ENCODE measurements at regions not wholly inside any gene's neighbourhood (a gene's known extent, or its start where the extent isn't known, plus 50 kb on each side); places are given as distances from the start of the nearest gene placed in this dataset.
A peak's percentile ranks its signal among the peaks of the same experiment; 100 is the strongest.

DNA sequence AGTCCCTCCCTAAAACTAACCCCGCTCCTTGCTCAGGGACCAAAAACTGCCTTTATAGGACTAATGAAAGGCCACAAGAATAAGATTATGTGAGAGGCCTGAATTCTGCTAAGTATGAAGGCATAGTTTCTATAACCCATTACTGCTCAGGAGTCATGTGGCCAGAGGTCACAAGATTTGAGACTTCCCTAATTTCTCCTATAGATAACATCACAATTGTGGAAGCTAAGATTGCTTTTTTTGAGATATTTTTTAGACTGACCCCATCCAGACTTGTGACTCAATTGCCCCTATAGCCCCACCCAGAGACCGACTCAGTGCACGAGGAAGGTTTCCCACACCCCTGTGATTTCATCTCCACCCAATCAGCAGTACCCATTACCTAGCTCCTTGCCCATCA lies 504.1 kb upstream of the GOT2 start:
- DNase-seq (ENCODE audit: low read depth): no peak

DNA sequence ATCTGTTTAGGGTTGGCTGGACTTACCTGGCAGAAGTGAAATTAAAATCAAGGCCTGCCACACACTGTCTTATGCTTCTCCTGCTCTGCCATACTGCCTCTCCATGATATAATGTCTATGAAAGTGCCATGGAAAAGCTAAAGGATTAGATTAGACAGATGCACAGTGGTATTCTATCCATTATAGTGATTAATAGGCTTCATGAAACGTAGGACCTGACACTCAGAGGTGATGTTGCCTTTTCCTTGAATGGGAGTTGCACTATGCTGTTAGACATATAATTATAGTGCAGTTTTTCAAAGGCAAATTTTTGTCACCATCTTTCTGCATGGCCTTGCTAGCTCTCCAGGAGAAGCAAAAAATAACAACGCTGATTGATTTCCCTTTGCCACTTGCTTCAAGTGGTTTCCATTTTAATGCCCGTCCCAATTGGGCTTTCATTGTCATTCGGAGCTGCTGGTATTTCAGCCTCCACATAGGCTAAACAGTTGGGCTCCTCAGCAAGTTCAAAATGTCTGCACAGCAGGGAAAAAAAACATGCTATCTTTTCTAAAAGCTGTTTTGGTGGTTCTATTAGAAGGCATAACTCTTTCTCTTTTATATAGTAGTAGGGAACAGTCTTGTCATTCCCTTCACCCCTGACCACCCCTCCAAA lies 502.8 kb upstream of the GOT2 start:
- DNase-seq (ENCODE audit: low read depth): no peak

DNA sequence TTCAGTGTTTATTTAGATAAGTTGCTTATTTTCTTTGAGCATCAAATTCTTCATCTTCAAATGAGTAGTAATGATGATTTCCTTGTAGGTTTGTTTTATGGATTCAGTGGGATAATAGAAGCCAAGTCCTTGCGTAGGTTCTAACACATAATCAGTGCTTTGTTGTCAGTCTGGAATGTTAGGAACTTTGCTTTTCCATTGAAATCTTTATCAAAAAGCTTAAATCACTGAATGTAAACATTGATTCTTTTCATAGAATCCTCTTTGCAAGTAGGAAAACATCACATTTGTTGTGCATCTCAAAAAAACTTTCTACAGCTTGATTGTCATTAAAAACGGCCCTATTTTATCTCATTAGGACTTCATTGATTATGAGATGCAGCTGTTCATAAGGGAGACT lies 490.3 kb upstream of the GOT2 start:
- DNase-seq (ENCODE audit: low read depth): no peak

DNA sequence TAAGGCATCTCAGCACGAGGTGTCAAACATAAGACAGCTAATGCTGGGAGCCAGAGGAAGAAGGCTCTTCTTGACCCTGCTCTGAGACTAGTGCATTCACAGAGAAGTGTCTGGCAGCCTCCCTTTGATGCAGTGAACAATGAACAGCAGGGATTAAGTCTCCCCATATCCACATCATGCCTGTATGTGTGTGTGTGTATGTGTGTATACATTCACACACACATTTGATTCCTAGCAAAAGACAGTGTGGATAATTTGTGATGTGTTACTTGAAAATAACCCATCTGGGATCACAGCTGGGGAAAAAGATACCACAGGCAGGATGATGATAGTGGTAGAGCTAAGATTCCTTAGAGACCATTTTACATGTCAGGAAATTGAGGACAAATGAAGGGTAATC lies 485.9 kb upstream of the GOT2 start:
- no peak for DNase-seq (ENCODE audit: low read depth)

DNA sequence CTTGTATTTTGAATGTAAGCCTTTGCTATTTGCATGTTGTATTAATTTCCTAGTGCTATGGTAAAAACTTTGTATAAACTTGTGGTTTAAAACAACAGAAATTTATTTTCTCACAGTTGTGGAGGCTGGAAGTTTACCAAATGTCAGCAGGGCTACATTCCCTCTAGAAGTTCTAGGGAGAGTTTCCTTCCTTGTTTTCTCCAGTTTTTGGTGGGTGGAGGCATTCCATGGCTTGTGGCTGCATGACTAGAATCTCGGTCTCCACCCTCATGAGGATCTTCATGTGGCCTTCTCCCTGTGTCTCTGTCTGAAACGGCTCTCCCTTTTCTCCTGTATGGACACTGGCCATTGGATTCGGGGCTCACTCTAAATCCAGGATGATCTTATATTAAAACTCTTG lies 482.2 kb upstream of the GOT2 start:
- peak; percentile 8 for DNase-seq (ENCODE audit: low read depth)

DNA sequence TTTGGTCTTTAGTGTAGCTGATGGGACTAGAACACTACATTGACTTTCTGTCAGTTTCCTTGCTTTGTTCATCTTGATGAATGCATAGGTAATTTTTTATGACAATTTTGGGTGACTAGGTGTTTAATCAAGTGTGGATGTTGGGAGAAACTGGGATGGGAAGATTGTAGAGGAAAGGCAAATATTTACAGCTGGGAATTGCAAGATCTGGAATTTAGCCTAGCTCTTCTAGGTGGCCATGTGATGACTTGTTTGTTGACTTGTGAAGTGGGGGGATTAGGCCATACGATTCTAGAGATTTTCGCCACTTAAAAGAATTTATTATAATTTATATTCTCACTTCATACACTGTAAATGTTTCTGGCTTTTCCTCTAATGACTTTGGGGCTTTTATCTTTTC lies 480.3 kb upstream of the GOT2 start:
- no peak for DNase-seq (ENCODE audit: low read depth)

DNA sequence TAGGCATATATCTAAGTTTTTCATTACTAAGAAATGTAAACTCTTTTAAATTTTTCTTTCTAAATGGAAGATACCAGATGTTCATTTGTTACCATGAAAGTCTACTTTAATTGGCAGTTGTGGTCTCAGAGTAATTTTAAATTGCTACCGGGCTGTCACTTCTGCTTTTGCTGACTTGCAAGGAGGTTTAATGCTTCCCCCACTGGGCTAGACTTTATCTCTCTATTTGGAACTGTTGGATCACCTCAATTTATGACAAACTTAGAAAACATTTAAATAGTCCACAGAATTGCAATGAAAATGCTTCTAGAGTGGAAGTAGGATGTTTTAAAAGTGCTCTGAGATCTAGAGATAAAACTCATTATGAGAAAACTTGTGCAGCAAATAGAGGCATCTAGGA lies 479.8 kb upstream of the GOT2 start:
- peak; percentile 67 for DNase-seq (ENCODE audit: low read depth)

DNA sequence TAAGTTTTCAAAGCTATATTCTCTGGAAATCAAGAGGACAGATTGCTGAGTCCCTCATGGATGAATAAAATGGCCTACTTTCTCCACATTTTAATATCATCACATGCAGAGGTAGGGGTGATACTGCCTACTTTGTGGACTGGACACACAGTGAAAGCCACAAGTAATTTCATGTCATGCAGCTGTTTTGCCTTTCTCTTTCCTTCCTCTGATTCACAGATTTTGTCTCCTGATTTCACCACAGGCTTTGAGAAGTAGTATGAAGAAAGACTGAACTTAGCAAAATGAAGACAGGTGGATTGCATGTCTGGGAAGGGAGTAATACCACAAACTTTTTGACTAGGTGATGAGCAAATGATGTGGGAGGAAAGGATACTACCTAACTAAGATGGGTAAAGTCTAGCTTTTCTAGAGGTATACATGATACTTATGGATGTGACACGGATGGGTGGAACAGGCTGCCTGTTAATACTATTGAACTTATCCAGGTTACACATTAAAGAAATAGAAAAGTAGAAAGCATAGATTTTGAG lies 478.4 kb upstream of the GOT2 start:
- peak; percentile 18 for DNase-seq (ENCODE audit: low read depth)

DNA sequence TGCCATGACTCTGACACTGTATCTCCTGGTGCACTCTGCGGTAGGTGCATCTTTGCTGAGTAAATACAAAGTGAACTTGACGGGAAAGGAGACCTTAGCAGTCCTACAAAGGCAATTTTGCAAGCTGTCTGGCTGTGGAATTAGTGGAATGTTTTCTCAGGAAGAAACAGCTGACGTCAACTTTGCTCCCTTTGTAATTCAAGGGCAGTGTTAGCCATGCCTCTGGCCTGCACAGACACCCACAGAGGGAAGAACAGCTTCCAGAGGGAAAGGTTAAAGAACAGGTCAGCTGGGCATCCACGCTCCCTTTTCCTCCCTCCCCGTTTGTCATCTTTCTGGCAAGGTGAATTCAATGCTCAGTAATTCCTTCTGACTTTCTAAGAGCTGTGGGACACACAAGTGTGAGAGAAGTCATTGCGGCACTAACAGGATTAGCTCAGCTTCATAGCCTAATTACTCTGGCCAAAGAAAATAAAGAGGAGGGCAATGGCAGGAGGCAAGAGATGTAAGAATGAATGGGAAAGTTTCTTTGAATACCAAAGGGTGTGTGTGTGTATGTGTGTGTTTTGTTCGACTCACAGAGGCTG lies 476.9 kb upstream of the GOT2 start:
- peak; percentile 77 for DNase-seq (ENCODE audit: low read depth)

DNA sequence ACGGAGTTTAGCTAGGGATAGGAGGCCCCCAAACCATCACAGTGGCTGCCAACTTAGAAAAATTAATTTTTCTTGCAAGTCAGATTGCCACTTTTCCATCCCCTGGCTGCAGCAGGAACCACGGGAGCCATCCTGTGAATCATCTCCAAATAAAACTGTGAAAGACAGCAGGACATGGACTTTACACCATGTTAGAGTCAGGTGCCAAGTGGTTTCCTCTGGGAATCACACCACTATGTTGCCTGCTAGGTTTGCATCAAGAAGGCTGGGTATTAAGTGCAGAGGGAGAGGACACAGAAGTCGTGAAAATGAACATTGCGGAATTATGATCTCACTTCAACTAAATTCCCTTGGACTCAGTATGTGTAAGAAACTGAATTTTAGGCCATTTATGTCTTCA lies 471.3 kb upstream of the GOT2 start:
- DNase-seq (ENCODE audit: low read depth): peak; percentile 3

DNA sequence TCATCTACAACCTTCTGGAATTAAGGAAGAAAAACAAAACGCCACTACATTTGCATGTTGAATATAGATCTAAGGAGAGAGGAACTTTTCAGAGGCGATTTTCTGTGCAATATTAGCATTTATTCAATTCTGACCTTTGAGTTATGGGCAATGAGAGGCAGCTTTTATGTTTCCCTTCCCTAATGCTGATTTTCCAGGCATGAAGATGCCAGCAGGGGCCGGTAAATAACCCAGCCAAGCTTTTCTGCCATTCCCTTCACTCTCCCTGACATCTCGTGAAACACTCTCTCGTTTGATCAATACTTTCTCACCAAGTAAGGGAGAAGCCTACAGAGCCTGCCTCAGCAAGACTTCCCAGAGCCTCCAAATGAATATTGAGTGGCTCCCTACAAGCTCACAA lies 470.5 kb upstream of the GOT2 start:
- no peak for DNase-seq (ENCODE audit: low read depth)

DNA sequence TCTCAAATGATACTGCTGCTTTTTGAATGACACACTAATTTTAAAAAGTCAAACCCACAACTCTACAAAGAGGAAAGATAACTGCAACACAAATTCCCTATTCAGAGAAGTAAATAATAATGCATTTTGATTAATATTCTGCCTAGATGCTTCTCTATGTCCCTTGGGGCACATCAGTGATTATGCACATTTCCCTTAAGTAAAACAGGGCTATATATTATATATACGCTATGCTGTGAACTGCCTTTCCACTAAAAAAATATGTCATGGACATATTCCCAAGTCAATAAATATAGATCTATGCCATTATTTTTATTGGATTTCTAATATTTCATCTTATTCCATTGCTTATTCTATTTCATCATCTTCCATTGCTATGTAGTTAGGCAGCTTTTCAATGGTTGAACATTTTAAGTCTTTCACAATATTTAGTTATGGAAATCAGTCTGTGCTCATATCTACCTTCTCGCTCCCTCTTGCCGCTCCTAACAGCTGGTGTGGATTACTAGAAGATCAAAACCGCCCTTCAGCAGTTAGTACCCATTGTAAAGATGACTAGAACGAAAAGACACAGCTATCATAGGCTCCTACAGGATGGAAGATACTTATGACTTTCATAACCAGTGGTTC lies 468.2 kb upstream of the GOT2 start:
- no peak for DNase-seq (ENCODE audit: low read depth)

DNA sequence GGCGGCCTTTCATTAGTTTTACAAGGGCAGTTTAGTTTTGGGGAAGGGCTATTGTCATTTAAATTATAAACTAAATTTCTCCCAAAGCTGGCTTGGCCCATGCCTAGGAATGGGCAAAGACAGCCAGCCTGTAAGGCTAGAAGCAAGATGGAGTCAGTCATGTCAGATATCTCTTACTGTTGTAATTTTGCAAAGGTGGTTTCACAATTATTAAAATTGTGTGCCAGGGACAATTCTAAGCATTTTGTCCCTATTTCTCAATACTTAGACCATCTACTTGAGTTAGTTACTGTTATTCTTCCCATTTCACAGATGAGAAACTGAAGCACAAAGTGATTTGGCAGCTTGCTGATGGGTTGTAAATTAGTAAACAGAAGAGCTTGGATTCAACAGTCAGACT lies 467.7 kb upstream of the GOT2 start:
- no peak for DNase-seq (ENCODE audit: low read depth)

DNA sequence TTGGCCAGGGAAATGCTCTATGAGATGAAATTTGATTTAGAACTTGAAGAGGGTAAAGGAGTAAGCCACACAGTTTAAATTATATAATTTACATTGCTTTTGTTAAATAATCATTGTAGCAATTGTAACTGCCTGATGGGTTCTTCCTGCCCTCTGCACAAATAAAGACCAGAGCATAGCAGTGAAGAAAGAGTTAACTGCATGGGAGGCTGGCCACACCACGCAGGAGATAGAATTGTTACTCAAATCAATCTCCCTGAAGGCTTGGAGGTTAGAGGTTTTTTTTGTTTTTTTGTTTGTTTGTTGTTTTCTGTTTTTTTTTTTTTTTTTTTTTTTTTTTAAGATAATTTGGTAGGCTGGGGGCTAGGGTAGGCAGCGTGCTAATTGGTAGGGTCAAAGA lies 467.0 kb upstream of the GOT2 start:
- DNase-seq (ENCODE audit: low read depth): no peak

DNA sequence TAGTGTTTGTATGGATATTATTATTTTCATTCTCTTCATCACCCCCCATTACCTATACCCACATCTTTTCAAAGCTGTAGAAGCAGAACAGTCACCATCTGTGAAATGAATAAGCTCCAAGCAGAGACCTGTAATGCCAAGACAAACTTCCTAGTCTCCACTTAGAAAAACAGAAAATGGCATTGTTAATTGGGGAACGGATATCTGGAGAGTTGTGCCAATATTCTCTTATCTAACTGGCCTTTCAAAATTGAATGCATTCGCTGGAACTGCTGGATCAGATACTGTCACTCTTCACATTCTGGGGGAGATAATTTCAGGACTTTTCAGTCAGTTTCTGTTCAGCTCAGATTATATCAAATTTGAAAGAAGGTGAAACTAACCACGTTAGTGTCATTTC lies 464.4 kb upstream of the GOT2 start:
- no peak for DNase-seq (ENCODE audit: low read depth)

DNA sequence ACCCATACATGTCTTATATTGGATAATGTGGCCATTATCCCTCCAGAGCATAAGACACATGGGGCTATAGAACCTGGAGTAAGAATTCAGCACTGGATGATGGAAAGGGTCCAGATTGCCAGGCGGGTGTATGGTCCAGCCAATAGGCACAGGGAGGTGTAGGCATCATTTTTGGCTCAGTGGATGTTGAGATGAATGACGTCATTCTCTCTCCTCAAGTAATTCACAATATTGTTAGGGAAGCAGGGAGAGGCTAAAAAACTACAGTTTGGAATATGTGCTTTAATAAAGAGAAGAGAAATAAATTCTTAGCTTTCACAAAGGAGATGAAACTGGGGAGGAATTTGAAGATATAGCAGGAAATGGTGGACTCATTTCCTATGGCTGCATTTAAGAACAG lies 461.1 kb upstream of the GOT2 start:
- DNase-seq (ENCODE audit: low read depth): no peak

DNA sequence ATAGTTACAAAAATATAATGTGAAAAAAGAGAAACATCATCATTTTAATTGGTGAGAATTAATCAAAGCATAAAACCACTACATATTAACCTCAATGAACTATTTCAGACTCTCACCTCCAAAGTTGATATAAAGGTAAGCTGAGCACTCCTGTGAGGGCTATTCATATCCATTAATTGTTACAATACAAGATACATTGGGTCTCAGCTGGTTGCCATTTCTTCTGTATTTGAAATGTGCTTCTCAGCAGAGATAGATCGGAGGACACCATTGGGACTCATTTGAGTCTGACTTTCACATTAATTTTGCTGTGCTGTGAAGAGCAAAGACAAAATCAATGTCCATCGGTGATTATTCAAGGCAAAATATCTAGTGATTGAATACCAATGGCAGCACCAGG lies 459.5 kb upstream of the GOT2 start:
- no peak for DNase-seq (ENCODE audit: low read depth)

DNA sequence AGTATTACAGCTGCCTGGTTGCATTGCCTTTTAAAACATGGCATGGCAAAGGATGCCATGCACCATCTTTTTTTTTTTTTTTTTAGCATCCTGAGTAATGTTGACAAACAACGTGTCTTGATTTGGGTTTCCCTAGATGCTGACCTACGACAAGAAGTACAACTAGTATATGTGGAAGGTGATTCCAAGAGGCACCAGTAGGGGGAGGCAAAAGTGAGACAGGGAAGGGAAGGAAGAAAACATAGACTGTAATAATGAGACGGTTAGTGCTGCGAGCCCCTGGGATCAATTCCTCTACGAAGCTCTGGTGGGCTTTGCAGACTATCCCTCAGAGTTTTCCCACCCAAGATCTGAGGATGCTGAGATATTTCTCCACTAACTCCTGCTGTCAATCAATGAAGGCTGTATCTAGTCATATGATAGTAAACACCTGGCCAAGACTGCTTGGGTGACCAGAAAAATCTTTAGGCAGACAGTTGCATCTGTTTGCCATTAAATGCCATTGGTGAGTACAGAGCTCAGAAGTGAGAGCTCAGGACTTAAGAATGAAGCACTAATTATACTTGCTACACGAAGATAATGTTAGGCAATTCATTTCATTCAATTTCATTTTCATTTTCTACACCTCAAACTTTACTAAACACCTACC lies 458.6 kb upstream of the GOT2 start:
- DNase-seq (ENCODE audit: low read depth): peak; percentile 34

DNA sequence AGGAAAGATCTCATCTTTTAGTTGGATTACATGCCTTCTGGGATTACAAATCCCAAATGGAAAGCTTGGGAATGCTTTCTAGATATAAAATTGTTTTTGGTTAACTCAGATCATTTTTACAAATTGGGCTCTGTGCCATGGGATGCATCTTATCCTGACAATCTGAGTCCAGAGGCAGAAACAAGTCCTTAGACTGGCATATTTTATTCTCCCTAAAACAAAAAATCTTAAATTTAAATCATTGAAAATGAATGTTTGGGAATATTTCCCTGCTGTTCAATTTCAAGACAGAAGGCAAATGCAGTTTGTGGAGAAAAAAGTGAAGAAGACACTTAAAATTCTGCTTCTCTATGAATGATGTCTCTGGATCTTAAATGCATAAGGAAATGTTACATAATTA lies 456.6 kb upstream of the GOT2 start:
- DNase-seq (ENCODE audit: low read depth): no peak

DNA sequence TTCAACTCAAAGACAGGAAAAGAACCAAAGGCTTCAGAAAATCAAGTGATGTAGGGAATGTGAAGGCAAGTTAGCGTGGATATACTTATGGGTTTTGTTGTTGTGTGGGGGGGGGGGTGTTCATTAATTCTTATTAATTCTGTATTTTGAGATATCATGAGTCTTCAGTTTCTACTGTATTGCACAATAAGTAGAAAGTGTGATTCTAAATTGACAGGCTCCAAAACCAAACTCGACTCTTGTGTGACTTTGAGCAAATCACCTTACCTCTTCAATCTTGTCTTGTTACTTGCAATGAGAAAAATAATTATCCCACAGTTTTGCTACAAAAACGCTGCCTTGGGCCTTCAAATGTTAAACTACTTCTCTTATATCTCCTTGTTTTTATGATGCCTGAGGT lies 453.9 kb upstream of the GOT2 start:
- DNase-seq (ENCODE audit: low read depth): no peak

DNA sequence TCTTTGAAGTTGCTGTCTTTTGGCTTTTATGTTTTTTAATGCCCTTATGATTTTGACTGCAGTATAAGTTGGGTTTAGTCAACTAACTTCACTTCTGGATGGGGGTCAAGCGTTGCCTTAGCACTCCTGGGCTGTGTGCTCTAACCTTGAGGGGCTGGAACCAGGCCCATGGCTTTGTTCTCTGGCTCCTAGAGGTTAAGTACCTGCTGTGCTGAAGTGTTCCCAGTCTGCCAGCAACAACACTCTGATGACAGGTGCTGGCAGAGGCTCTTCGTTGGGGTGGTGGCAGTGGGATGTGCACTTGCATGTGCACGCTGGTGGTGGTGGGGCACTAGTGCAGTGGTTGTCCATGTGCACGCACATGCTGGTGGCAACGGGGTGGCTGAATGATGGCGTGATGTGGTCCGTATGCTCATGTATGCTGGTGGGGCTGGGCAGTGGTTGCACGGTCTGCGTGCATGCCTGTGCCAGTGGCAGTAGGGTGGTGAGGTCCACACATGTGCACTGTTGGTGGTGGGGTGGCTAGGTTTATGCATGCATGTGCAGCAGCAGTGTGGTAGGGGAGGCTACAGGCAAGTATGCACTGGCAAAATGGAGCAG lies 447.8 kb upstream of the GOT2 start:
- DNase-seq (ENCODE audit: low read depth): no peak

DNA sequence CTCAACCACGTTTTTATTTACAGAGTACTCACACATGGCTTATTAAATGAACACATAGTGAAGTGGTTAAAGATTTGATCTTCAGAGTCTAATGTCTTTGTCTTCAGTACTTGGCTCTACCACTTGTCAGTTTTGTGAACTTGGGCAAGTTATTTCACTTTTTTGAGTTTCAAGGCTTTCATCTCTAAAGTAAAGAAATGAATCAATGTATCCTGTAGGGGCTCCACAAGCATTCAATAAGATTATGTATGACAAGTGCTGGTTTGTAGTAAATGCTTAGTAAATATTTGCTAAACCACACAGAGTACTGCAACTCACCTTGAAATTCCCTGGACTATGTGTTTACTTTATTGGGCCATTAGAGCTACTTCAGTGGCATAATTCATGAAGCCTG lies 446.0 kb upstream of the GOT2 start:
- peak; percentile 5 for DNase-seq (ENCODE audit: low read depth)

Measured in M059J (cell line).